ACC112 (cell line): ENCODE measurements at regions not wholly inside any gene's neighbourhood (a gene's known extent, or its start where the extent isn't known, plus 50 kb on each side); places are given as distances from the start of the nearest gene placed in this dataset.

Source experiments
- H2AFZ ChIP-seq: fragments of 200-600 bp; sonication (generic); one replicate; pipeline ENCODE4 v1.6.0; 2017; ENCODE audit warnings: antibody characterized with exemption, low read length; ENCODE audit not compliant: unreplicated experiment
- H3K27ac ChIP-seq: fragments of 200-600 bp; sonication (generic); 2 replicates; pipeline ENCODE4 v1.5.1; 2014; ENCODE audit warnings: low read depth, mild to moderate bottlenecking, antibody characterized with exemption, low read length, moderate library complexity
- H3K27me3 ChIP-seq: fragments of 200-600 bp; sonication (generic); 2 replicates; pipeline ENCODE4 v1.6.1; 2014; ENCODE audit warnings: mild to moderate bottlenecking, antibody characterized with exemption, low read length, moderate library complexity, mixed read lengths; ENCODE audit not compliant: insufficient read depth
- H3K36me3 ChIP-seq: fragments of 200-600 bp; sonication (generic); 2 replicates; pipeline ENCODE4 v1.6.1; 2016; ENCODE audit warnings: mild to moderate bottlenecking, antibody characterized with exemption, low read length, moderate library complexity, mixed read lengths; ENCODE audit not compliant: insufficient read depth
- H3K4me1 ChIP-seq: fragments of 200-600 bp; sonication (generic); one replicate; pipeline ENCODE4 v1.6.1; 2016; ENCODE audit warnings: low read length, mixed read lengths; ENCODE audit not compliant: insufficient read depth, unreplicated experiment, control insufficient read depth
- H3K4me3 ChIP-seq: fragments of 200-600 bp; sonication (generic); 2 replicates; pipeline ENCODE4 v1.5.1; 2014; ENCODE audit warnings: mild to moderate bottlenecking, low read depth, low read length
- H3K79me2 ChIP-seq: fragments of 200-600 bp; sonication (generic); one replicate; pipeline ENCODE4 v1.6.0; 2016; ENCODE audit warnings: low read length; ENCODE audit not compliant: control insufficient read depth, unreplicated experiment, insufficient read depth

DNA sequence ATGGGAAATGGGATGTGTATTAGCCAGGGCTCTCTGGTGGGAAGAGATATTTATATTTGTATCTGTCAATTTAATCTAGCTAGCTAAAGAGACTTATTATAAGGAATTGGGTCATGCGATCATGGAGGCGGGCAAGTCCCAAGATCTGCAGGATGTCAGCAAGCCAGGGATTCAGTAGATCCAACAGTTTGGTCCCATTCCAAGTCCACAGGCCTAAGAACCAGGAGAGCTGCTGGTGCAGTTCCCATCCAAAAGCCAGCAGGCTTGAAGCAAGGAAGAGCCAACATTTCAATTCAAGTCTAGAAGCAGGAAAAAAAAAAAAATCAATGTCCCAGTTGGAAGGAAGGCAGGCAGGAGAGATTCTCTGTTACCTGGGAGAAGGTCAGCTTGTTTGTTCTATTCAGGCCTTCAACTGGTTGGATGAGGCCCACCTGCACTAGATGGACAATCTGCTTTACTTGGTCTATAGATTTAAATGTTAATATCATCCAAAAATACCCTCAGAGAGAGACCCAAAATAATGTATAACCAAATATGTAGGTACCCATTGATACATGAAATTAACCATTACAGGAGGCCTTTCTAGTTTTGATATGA is 60.7 kb upstream of the BCAT1 start:
- H2AFZ ChIP-seq, result no peak overlapping the region
- H3K4me1 ChIP-seq, result no peaks in the 10 kb centered on the region
- no peak overlapping the region for H3K27ac ChIP-seq
- H3K4me3 ChIP-seq, result no peak overlapping the region
- no peaks in the 10 kb centered on the region for H3K27me3 ChIP-seq
- no peaks in the 10 kb centered on the region for H3K79me2 ChIP-seq
- H3K36me3 ChIP-seq, result no peaks in the 10 kb centered on the region

DNA sequence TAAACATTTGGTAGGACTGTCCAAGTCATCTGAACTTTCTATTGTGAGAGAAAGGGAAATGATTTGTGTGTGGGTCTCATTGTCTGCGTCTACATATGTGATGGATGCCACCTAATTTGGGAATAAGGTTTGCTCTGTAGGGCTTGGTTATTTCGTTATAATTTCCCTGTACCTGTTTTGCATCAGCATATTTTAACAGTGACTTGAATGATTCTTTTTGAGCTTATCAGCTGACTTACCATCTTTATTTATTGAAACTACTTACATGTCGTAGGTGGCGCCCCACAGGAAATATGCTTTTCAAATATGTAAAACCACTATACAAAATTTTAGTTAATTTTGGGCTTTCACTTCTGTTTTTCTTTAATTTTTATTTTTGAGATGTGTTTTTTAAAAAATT is 56.5 kb upstream of the BCAT1 start:
- H3K27ac ChIP-seq, result no peak overlapping the region

DNA sequence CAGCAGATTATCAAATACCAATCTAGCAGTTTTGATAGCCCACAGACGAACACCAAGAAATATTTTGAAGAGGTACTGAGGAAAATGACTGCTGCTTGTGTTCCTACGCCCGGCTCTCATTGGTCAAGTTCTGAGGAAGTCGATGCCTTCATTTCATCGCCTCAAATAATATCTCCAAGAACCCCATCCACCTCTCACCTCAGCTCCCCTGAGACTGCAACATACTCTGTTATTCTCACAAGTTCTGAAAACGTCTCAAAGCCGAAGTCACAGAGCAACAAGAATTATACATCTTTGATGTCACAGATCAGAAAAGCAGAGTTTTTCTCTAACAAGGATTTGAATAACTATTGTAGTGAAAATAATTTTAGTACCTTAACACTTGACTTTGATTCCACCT is 55.5 kb upstream of the BCAT1 start:
- H3K4me3 ChIP-seq, result no peak overlapping the region
- no peaks in the 10 kb centered on the region; the same call in 1 of the 2 replicates for H3K27me3 ChIP-seq
- no peak overlapping the region for H3K27ac ChIP-seq

More for the DNA sequence above, 56.5 kb upstream of the BCAT1 start:
- Histone ChIP-seq H3K36me3 (no peaks in the 10 kb centered on the region), H2AFZ (no peak overlapping the region), H3K4me3 (no peak overlapping the region), H3K27me3 (no peaks in the 10 kb centered on the region; the same call in 1 of the 2 replicates), H3K79me2 (no peaks in the 10 kb centered on the region), H3K4me1 (no peaks in the 10 kb centered on the region)

DNA sequence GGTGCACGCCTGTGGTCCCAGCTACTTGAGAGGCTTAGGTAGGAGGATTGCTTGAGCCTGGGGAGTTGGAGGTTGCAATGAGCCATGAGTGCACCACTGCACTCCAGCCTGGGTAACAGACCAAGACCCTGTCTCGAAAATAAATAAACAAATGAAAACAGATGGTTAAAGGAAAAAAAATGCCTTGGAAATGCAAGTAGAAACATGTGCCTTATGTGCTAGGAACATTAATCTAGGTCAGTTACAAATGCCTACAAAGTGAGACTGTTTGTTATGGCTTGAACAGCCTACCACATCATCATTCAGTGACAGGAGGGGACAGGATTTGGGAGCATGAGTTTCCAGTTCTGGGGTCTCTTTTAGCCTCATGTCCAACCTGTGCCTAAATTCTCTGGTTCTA is 52.4 kb upstream of the BCAT1 start:
- H3K79me2 ChIP-seq, result no peaks in the 10 kb centered on the region
- no peak overlapping the region for H2AFZ ChIP-seq
- no peak overlapping the region for H3K4me3 ChIP-seq
- peaks cover 17% of the 10 kb centered on the region for H3K4me1 ChIP-seq
- H3K36me3 ChIP-seq, result no peaks in the 10 kb centered on the region
- no peaks in the 10 kb centered on the region; the same call in 1 of the 2 replicates for H3K27me3 ChIP-seq
- H3K27ac ChIP-seq, result no peak overlapping the region

More for the DNA sequence above, 55.5 kb upstream of the BCAT1 start:
- Histone ChIP-seq H3K4me1 (no peaks in the 10 kb centered on the region), H3K36me3 (no peaks in the 10 kb centered on the region), H2AFZ (no peak overlapping the region), H3K79me2 (no peaks in the 10 kb centered on the region)
